B cell (primary cell): ENCODE measurements at regions not wholly inside any gene's neighbourhood (a gene's known extent, or its start where the extent isn't known, plus 50 kb on each side); places are given as distances from the start of the nearest gene placed in this dataset.
"Not testable (repeated sequence)": the region's sequence is repeated elsewhere in the genome, so short reads cannot be mapped to it uniquely, and the experiment has no call there.

Source experiments
- ATAC-seq: fragments of 200-7000 bp; cut with Tn5 transposase; one replicate; pipeline ENCODE4 v1.10.0; 2021; ENCODE audit warnings: low read depth, mild to moderate bottlenecking, moderate number of reproducible peaks, moderate library complexity
- CTCF ChIA-PET: fragments of 350-600 bp; sonication (Branson Sonifier 250); formaldehyde crosslinking; loops from one replicate; lab custom pipeline; 2021; ENCODE audit warnings: antibody characterized with exemption, inconsistent platforms; lab: Charles Lee
- POLR2A ChIA-PET: fragments of 350-600 bp; sonication (Branson Sonifier 250); formaldehyde crosslinking; loops from one replicate; lab custom pipeline; 2021; ENCODE audit warnings: antibody characterized with exemption; lab: Charles Lee
- DNase-seq: peaks from one replicate; pipeline ENCODE4 v3.0.0; 2013
- H2AFZ ChIP-seq: 2 replicates; pipeline ENCODE4 v1.6.1; 2012; ENCODE audit warnings: mild to moderate bottlenecking, low read depth, low read length; ENCODE audit not compliant: insufficient read depth, poor library complexity, severe bottlenecking
- H3K27ac ChIP-seq, 2 donors: 1 replicate in 1 of 2; 2 replicates in 1 of 2; pipeline ENCODE4 v1.5.1; 2012 to 2013; ENCODE audit warnings: low read length in 2 of 2, mild to moderate bottlenecking in 2 of 2, moderate library complexity in 1 of 2
- H3K27me3 ChIP-seq, 4 experiments: fragments of 200-600 bp in 1 of 4; sonication (generic) in 1 of 4; replicated peaks in 1 of 4; 1 replicate in 2 of 4; 2 replicates in 2 of 4; pipeline versions ENCODE4 v1.6.1 to v1.7.0; 2013 to 2016; ENCODE audit warnings: low read length in 3 of 4, mild to moderate bottlenecking in 2 of 4, mixed read lengths in 1 of 4, moderate library complexity in 1 of 4; ENCODE audit not compliant: insufficient read depth in 4 of 4, control insufficient read depth in 3 of 4; ENCODE audit errors: control extremely low read depth in 1 of 4
- H3K36me3 ChIP-seq, 2 experiments: replicated peaks in 1 of 2; 1 replicate in 1 of 2; 2 replicates in 1 of 2; pipeline versions ENCODE4 v1.6.1 to v1.7.1; 2013; ENCODE audit warnings: low read length in 1 of 2; ENCODE audit not compliant: insufficient read depth in 2 of 2, control insufficient read depth in 1 of 2; ENCODE audit errors: control extremely low read depth in 1 of 2, extremely low read depth in 1 of 2
- H3K4me1 ChIP-seq, 2 donors: fragments of 200-600 bp in 1 of 2; sonication (generic) in 1 of 2; 1 replicate in 1 of 2; 2 replicates in 1 of 2; pipeline versions ENCODE4 v1.5.1 to v1.6.1; 2013 to 2017; ENCODE audit warnings: low read length in 2 of 2; ENCODE audit not compliant: control insufficient read depth in 2 of 2, insufficient read depth in 2 of 2
- H3K4me2 ChIP-seq: replicated peaks from 2 replicates; pipeline ENCODE3; 2012; ENCODE audit warnings: mild to moderate bottlenecking, low read depth, low read length; ENCODE audit not compliant: poor library complexity, severe bottlenecking
- H3K4me3 ChIP-seq, 5 experiments: fragments of 200-600 bp in 1 of 5; sonication (generic) in 1 of 5; 1 replicate in 3 of 5; 2 replicates in 2 of 5; pipeline versions ENCODE4 v1.5.1 to v1.7.0; 2011 to 2016; ENCODE audit warnings: low read length in 4 of 5, mild to moderate bottlenecking in 4 of 5, low read depth in 2 of 5, control low read depth in 1 of 5, moderate library complexity in 1 of 5; ENCODE audit not compliant: insufficient read depth in 1 of 5; ENCODE audit errors: control extremely low read depth in 1 of 5, extremely low read depth in 1 of 5
- H3K79me2 ChIP-seq: fragments of 200-600 bp; sonication (generic); one replicate; pipeline ENCODE4 v1.6.0; 2016; ENCODE audit warnings: low read length; ENCODE audit not compliant: control insufficient read depth, insufficient read depth
- H3K9ac ChIP-seq: fragments of 200-600 bp; sonication (generic); 2 replicates; pipeline ENCODE4 v1.6.1; 2017; ENCODE audit warnings: mild to moderate bottlenecking, low read length, moderate library complexity
- H3K9me3 ChIP-seq, 3 donors: one replicate each; pipeline versions ENCODE4 v1.6.1 to v1.7.1; 2013; ENCODE audit warnings: low read length in 2 of 3; ENCODE audit not compliant: control insufficient read depth in 2 of 3, insufficient read depth in 1 of 3; ENCODE audit errors: control extremely low read depth in 1 of 3
- H4K20me1 ChIP-seq: 2 replicates; pipeline ENCODE4 v1.6.0; 2012; ENCODE audit warnings: mild to moderate bottlenecking, low read length; ENCODE audit not compliant: insufficient read depth, control insufficient read depth, poor library complexity, severe bottlenecking
- H3K27ac Mint-ChIP-seq: one replicate; pipeline ENCODE4 v1.8.0; 2021; ENCODE audit warnings: mixed read lengths
- H3K27me3 Mint-ChIP-seq: one replicate; pipeline ENCODE4 v1.8.0; 2021; ENCODE audit warnings: mixed read lengths
- H3K4me1 Mint-ChIP-seq: one replicate; pipeline ENCODE4 v1.8.0; 2021; ENCODE audit warnings: mixed read lengths
- H3K4me3 Mint-ChIP-seq: one replicate; pipeline ENCODE4 v1.8.0; 2021; ENCODE audit warnings: mixed read lengths
- H3K9me3 Mint-ChIP-seq: one replicate; pipeline ENCODE4 v1.8.0; 2022; ENCODE audit warnings: mixed read lengths; ENCODE audit not compliant: insufficient read depth
- CTCF ChIP-seq: fragments of 200-600 bp; IDR thresholded peaks from one replicate; pipeline ENCODE4 v1.8.0; 2022; ENCODE audit warnings: antibody characterized with exemption, mild to moderate bottlenecking
- EZH2 ChIP-seq: IDR thresholded peaks from 2 replicates; pipeline ENCODE4 v1.6.1; 2012; ENCODE audit warnings: borderline replicate concordance, low read depth, mild to moderate bottlenecking, moderate library complexity, low read length; ENCODE audit not compliant: insufficient read depth, poor library complexity, severe bottlenecking
- WGBS: methylation state at CpG from one replicate; pipeline ENCODE4 v1.1.5; 2013; ENCODE audit warnings: missing lambda C conversion rate; ENCODE audit not compliant: insufficient coverage; 5-methylcytosine and 5-hydroxymethylcytosine counted together
- intact Hi-C: fragments of 100-400 bp; cut with micrococcal nuclease; formaldehyde crosslinking; loops from one replicate; pipeline ENCODE4 v1.10.0; 2022

DNA sequence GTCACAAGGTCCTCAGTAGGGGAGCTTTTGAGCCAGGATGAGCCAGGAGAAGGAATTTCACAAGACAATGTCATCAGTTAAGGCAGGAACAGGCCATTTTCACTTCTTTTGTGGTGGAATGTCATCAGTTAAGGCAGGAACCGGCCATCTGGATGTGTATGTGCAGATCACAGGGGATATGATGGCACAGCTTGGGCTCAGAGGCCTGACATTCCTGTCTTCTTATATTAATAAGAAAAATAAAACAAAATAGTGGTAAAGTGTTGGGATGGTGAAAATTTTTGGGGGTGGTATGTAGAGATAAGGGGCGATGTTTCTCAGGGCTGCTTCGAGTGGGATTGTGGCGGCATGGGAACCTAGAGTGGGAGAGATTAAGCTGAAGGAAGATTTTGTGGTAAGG lies 484.5 kb upstream of the SLITRK5 start:
- H3K27ac ChIP-seq, H3K27me3 ChIP-seq, H4K20me1 ChIP-seq, POLR2A ChIA-PET, intact Hi-C loops, CTCF ChIA-PET, ATAC-seq, H3K27me3 Mint-ChIP-seq, H3K4me2 ChIP-seq, H3K9me3 ChIP-seq, H2AFZ ChIP-seq, H3K9me3 Mint-ChIP-seq, H3K4me1 ChIP-seq, H3K27ac Mint-ChIP-seq, H3K4me3 Mint-ChIP-seq, H3K9ac ChIP-seq, H3K79me2 ChIP-seq, DNase-seq, H3K4me1 Mint-ChIP-seq, H3K4me3 ChIP-seq, H3K36me3 ChIP-seq: not testable (repeated sequence)
- 94% methylated on average over 3 of the region's 4 CpGs for WGBS

GRCh38 chr13:87191485-87191884 lies 479.7 kb upstream of the SLITRK5 start:
- H3K4me1 Mint-ChIP-seq, H3K27ac ChIP-seq, CTCF ChIA-PET, H3K9ac ChIP-seq, intact Hi-C loops, H3K79me2 ChIP-seq, H3K36me3 ChIP-seq, H4K20me1 ChIP-seq, H3K9me3 ChIP-seq, ATAC-seq, H3K4me3 ChIP-seq, H3K27ac Mint-ChIP-seq, H3K4me3 Mint-ChIP-seq, H3K9me3 Mint-ChIP-seq, POLR2A ChIA-PET, H3K4me1 ChIP-seq, DNase-seq, H3K27me3 Mint-ChIP-seq, H3K27me3 ChIP-seq, H3K4me2 ChIP-seq, H2AFZ ChIP-seq: not testable (repeated sequence)
- WGBS: 97% methylated on average over 3 of the region's 8 CpGs

DNA sequence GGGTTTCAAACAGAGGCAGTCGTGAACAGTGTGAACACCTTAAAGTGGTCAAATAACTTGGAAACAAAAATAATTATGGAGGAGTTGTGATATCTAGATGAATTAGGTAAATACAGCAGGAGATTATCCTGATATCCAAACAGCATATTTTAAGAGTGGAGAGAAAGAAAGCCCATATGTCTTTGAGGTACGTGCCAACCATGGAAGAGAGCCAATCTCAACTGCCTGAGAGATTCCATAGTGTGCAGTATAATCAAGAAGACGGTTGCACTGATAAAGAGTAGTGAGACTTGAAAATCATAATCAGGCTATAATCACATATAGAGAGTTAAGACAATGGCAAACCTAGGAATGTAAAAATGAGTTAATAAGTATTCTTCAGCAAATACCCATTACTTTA lies 472.8 kb upstream of the SLITRK5 start:
- no peak overlapping the region for H3K4me3 Mint-ChIP-seq
- Histone ChIP-seq H3K9me3 (peaks cover 0 to 1% (median 0%) of the 10 kb centered on the region in 3 donors), H3K27ac (no peak overlapping the region), H3K4me2 (no peak overlapping the region), H3K4me3 (no peak overlapping the region), H3K27me3 (no peaks in the 10 kb centered on the region), H2AFZ (no peak overlapping the region), H3K9ac (no peak overlapping the region), H4K20me1 (no peaks in the 10 kb centered on the region), H3K36me3 (no peaks in the 10 kb centered on the region), H3K79me2 (no peaks in the 10 kb centered on the region), H3K4me1 (no peaks in the 10 kb centered on the region)
- no peaks in the 10 kb centered on the region for H3K27me3 Mint-ChIP-seq
- ATAC-seq (no peak), DNase-seq (no peak)
- 89% methylated on average over 1 of the region's 3 CpGs for WGBS
- TF ChIP-seq EZH2 (no peak), CTCF (no peak)
- no peaks in the 10 kb centered on the region for H3K9me3 Mint-ChIP-seq
- H3K27ac Mint-ChIP-seq: no peak overlapping the region
- ChIA-PET CTCF (no interaction called here), POLR2A (no interaction called here)
- H3K4me1 Mint-ChIP-seq: no peaks in the 10 kb centered on the region
- intact Hi-C loops: no loop called here
